ENCODE measurements at regions not wholly inside any gene's neighbourhood (a gene's known extent, or its start where the extent isn't known, plus 50 kb on each side); places are given as distances from the start of the nearest gene placed in this dataset.

DNA sequence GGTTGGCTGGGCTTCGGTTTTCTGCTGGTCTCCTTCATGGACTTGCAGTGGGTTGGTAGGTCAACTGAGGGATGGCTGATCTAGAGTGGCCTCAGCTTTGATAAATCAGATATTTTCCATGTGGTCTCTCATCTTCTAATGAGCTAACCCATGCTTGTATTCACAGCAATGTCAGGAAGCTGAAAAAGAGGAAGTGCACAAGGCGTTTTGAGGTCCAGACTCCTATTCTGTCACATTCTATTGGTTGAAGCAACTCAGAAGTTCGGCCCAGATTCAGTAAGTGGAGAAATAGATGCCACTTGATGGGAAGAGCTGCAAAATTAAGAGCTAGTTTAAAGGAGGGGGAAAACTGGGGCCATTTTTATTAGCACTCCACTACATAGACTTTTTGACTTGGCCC lies 361.2 kb downstream of the DIPK2A start:
- TF ChIP-seq SP1 (IDR thresholded peaks at IDR 0.05) = no peak
- TF ChIP-seq FOXA1 (IDR thresholded peaks at IDR 0.05) = no peak
- no peak for TF ChIP-seq HDGF (IDR thresholded peaks at IDR 0.05; ENCODE audit: borderline replicate concordance)
- TF ChIP-seq, protein P1, sequence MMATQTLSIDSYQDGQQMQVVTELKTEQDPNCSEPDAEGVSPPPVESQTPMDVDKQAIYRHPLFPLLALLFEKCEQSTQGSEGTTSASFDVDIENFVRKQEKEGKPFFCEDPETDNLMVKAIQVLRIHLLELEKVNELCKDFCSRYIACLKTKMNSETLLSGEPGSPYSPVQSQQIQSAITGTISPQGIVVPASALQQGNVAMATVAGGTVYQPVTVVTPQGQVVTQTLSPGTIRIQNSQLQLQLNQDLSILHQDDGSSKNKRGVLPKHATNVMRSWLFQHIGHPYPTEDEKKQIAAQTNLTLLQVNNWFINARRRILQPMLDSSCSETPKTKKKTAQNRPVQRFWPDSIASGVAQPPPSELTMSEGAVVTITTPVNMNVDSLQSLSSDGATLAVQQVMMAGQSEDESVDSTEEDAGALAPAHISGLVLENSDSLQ (IDR thresholded peaks at IDR 0.05) = no peak
- TF ChIP-seq ARNT (IDR thresholded peaks at IDR 0.05) = no peak
- TF ChIP-seq BHLHE40 (IDR thresholded peaks at IDR 0.05; ENCODE audit: borderline replicate concordance) = no peak
- no peak for TF ChIP-seq FOXK2 (IDR thresholded peaks at IDR 0.05)
- no peak for TF ChIP-seq SUZ12 (IDR thresholded peaks at IDR 0.05)
